ENCODE measurements at regions not wholly inside any gene's neighbourhood (a gene's known extent, or its start where the extent isn't known, plus 50 kb on each side); places are given as distances from the start of the nearest gene placed in this dataset.

DNA sequence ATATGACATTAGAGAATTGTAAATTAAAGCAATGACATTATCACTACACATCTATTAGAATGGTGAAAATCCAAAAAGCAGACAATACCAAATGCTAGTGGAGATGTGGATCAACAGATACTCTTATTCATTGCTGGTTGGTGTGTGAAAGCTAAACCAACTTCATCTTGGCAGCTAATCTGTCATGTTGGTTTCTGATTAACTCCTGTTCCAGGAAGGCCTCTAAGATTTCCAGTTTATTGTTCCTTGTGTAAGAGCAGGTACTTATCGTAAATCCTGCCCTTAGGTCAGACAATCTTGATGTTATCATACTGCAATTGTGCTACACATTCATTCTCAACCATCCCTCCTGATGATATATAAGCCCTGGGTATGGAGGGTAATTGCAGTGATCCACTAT is 809.0 kb upstream of the DIAPH2 start:
- H3K4me1 ChIP-seq (ENCODE audit: control insufficient read depth, insufficient read depth, low read length) = no peaks in the 10 kb centered on the region
- H3K27me3 Mint-ChIP-seq (ENCODE audit: insufficient read depth) = no peaks in the 10 kb centered on the region
- peaks cover 17% of the 10 kb centered on the region for H3K9me3 Mint-ChIP-seq
- WGBS, 2 experiments (ENCODE audit: insufficient coverage in 1 of 2, insufficient read length in 1 of 2) = 82% methylated on average over 1 of the region's 1 CpG; no CpG with 5 or more reads in 1 of the 2 experiments
- H3K4me3 ChIP-seq (ENCODE audit: low read length) = no peak overlapping the region
- H3K27me3 ChIP-seq (ENCODE audit: control insufficient read depth, insufficient read depth, low read length, poor library complexity, severe bottlenecking) = no peaks in the 10 kb centered on the region
- no peaks in the 10 kb centered on the region for H3K36me3 ChIP-seq (ENCODE audit: control insufficient read depth, insufficient read depth, low read length)
- no peak overlapping the region for H3K9ac ChIP-seq (ENCODE audit: extremely low read depth, low read length, poor library complexity, severe bottlenecking)
- H3K27ac ChIP-seq (ENCODE audit: low read depth, low read length) = no peak overlapping the region
- no peak for DNase-seq
- no peak overlapping the region for H3K4me3 Mint-ChIP-seq
- TF ChIP-seq, protein P1, sequence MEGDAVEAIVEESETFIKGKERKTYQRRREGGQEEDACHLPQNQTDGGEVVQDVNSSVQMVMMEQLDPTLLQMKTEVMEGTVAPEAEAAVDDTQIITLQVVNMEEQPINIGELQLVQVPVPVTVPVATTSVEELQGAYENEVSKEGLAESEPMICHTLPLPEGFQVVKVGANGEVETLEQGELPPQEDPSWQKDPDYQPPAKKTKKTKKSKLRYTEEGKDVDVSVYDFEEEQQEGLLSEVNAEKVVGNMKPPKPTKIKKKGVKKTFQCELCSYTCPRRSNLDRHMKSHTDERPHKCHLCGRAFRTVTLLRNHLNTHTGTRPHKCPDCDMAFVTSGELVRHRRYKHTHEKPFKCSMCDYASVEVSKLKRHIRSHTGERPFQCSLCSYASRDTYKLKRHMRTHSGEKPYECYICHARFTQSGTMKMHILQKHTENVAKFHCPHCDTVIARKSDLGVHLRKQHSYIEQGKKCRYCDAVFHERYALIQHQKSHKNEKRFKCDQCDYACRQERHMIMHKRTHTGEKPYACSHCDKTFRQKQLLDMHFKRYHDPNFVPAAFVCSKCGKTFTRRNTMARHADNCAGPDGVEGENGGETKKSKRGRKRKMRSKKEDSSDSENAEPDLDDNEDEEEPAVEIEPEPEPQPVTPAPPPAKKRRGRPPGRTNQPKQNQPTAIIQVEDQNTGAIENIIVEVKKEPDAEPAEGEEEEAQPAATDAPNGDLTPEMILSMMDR (conservative IDR thresholded peaks at IDR 0.05) = no peak
- H3K36me3 Mint-ChIP-seq (ENCODE audit: low read depth) = no peaks in the 10 kb centered on the region
- no peaks in the 10 kb centered on the region for H3K9me3 ChIP-seq (ENCODE audit: control insufficient read depth, low read length)
- no peak overlapping the region for H3K27ac Mint-ChIP-seq
- peaks cover 16% of the 10 kb centered on the region for H3K4me1 Mint-ChIP-seq

DNA sequence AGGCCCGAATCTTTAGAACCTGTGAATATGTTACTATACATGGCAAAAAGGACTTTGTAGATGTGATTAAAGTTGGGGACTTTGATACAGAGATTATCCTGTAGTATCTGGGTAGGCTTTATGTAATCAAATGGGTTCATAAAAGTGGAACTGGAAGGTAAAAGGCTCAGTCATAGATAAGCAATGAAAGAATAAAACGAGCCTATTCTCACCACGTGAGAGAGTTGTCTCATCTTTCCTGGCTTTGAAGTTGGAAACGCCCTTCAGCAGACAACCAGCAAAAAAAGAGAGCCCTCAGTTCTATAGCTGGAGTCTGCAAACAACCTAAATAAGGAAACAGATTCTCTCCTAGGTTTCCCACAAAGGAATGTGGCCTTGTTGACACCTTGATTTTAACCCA is 805.8 kb upstream of the DIAPH2 start:
- TF ChIP-seq, protein P1 (conservative IDR thresholded peaks at IDR 0.05) = no peak
- Mint-ChIP-seq H3K4me1 (peaks cover 16% of the 10 kb centered on the region), H3K36me3 (ENCODE audit: low read depth) (no peaks in the 10 kb centered on the region), H3K27me3 (ENCODE audit: insufficient read depth) (peaks cover 5% of the 10 kb centered on the region), H3K27ac (no peak overlapping the region), H3K4me3 (no peak overlapping the region), H3K9me3 (peaks cover 11% of the 10 kb centered on the region)
- Histone ChIP-seq H3K4me1 (ENCODE audit: control insufficient read depth, insufficient read depth, low read length) (no peaks in the 10 kb centered on the region), H3K36me3 (ENCODE audit: control insufficient read depth, insufficient read depth, low read length) (no peaks in the 10 kb centered on the region), H3K9me3 (ENCODE audit: control insufficient read depth, low read length) (no peaks in the 10 kb centered on the region), H3K4me3 (ENCODE audit: low read length) (no peak overlapping the region), H3K27me3 (ENCODE audit: control insufficient read depth, insufficient read depth, low read length, poor library complexity, severe bottlenecking) (no peaks in the 10 kb centered on the region), H3K9ac (ENCODE audit: extremely low read depth, low read length, poor library complexity, severe bottlenecking) (no peak overlapping the region), H3K27ac (ENCODE audit: low read depth, low read length) (no peak overlapping the region)
- 61 to 87% methylated on average over 2 to 4 of the region's 4 CpGs for WGBS, 2 experiments (ENCODE audit: insufficient coverage in 1 of 2, insufficient read length in 1 of 2)
- DNase-seq = no peak

DNA sequence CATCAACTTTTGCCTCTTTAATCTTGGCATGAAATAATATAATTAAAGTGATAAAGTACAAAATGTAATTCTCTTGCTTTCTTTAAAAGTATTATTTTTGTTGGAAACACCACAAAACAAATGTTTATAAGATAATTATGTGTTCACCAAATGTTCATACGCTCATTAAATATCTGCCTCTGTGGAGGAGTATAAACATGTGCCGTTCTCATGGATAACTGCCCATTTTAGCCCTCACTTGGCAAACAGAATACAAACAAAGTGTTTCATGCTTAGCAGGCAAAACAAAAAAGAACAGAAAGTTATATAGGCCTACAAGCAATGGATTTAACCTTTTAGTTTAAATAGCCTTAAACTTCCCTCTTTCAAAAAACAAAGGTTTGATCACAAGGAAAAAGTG is 800.5 kb upstream of the DIAPH2 start:
- WGBS, 2 experiments (ENCODE audit: insufficient coverage in 1 of 2, insufficient read length in 1 of 2) = 100% methylated on average over 1 of the region's 2 CpGs; no CpG with 5 or more reads in 1 of the 2 experiments
- Mint-ChIP-seq H3K36me3 (ENCODE audit: low read depth) (no peaks in the 10 kb centered on the region), H3K27me3 (ENCODE audit: insufficient read depth) (peaks cover 12% of the 10 kb centered on the region)

More for the DNA sequence above, 800.5 kb upstream of the DIAPH2 start:
- H3K27me3 ChIP-seq (ENCODE audit: control insufficient read depth, insufficient read depth, low read length, poor library complexity, severe bottlenecking) = no peaks in the 10 kb centered on the region
- no peak for DNase-seq
- no peaks in the 10 kb centered on the region for H3K36me3 ChIP-seq (ENCODE audit: control insufficient read depth, insufficient read depth, low read length)
- H3K9ac ChIP-seq (ENCODE audit: extremely low read depth, low read length, poor library complexity, severe bottlenecking) = no peak overlapping the region
- Mint-ChIP-seq H3K4me3 (no peak overlapping the region), H3K4me1 (peaks cover 15% of the 10 kb centered on the region), H3K9me3 (no peaks in the 10 kb centered on the region), H3K27ac (no peak overlapping the region)
- no peak overlapping the region for H3K27ac ChIP-seq (ENCODE audit: low read depth, low read length)
- TF ChIP-seq, protein P1 (conservative IDR thresholded peaks at IDR 0.05) = no peak
- H3K9me3 ChIP-seq (ENCODE audit: control insufficient read depth, low read length) = no peaks in the 10 kb centered on the region
- no peak overlapping the region for H3K4me3 ChIP-seq (ENCODE audit: low read length)
- H3K4me1 ChIP-seq (ENCODE audit: control insufficient read depth, insufficient read depth, low read length) = no peaks in the 10 kb centered on the region
